ENCODE measurements at regions not wholly inside any gene's neighbourhood (a gene's known extent, or its start where the extent isn't known, plus 50 kb on each side); places are given as distances from the start of the nearest gene placed in this dataset.
"Not testable (repeated sequence)": the region's sequence is repeated elsewhere in the genome, so short reads cannot be mapped to it uniquely, and the experiment has no call there.

- DNase-seq (ENCODE audit: low spot score): not testable (repeated sequence)
Observed at GRCh38 chr3:90206482-90206881, 1099.1 kb downstream of the EPHA3 start.

GRCh38 chr3:90207353-90208097 lies 1100.1 kb downstream of the EPHA3 start:
- peak; percentile 4 for DNase-seq (ENCODE audit: low spot score)

GRCh38 chr3:90221900-90222299 lies 1114.5 kb downstream of the EPHA3 start:
- DNase-seq (ENCODE audit: low spot score): no peak

GRCh38 chr3:90241481-90241880 lies 1134.1 kb downstream of the EPHA3 start:
- peak; percentile 27 for DNase-seq (ENCODE audit: low spot score)

- no peak for DNase-seq (ENCODE audit: low spot score)
Observed at GRCh38 chr3:90253131-90253530, 1145.7 kb downstream of the EPHA3 start.

- DNase-seq (ENCODE audit: low spot score): no peak
Observed at GRCh38 chr3:90261481-90262433, 1154.3 kb downstream of the EPHA3 start.

Measured in RKO (cell line).